Erythroblast (primary cell): ENCODE measurements at regions not wholly inside any gene's neighbourhood (a gene's known extent, or its start where the extent isn't known, plus 50 kb on each side); places are given as distances from the start of the nearest gene placed in this dataset.

Source experiments
- GATA1 ChIP-seq: IDR thresholded peaks from 2 replicates; pipeline ENCODE4 v1.6.1; 2011; ENCODE audit warnings: low read depth, mild to moderate bottlenecking, control low read depth, low read length, moderate library complexity
- POLR2A ChIP-seq: IDR thresholded peaks from 2 replicates; pipeline ENCODE4 v1.6.1; 2011; ENCODE audit warnings: mild to moderate bottlenecking, low read length

DNA sequence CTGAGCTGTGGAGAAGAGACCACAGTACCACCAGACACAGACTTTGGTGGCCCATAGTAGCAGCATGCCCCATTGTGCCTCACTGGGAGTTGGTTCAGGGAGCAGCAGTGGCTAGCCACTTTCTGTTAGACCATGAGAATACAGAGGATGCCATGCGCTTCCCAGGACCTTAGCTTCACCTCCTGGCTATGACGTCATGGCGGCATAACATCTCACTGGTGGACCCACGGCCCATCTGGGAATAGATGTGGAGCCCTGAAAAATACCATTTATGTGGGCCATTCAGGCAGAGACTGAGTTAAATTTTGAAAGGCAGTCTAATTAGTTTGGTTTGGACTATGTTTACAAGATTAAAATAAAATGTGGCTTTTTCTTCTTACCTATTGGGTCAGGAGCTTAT is 55.1 kb upstream of the NMD3 start:
- TF ChIP-seq POLR2A (no peak), GATA1 (no peak)
